Mesenchymal stem cell (in vitro differentiated cells and primary cell): ENCODE measurements at regions not wholly inside any gene's neighbourhood (a gene's known extent, or its start where the extent isn't known, plus 50 kb on each side); places are given as distances from the start of the nearest gene placed in this dataset.
"Not testable (repeated sequence)": the region's sequence is repeated elsewhere in the genome, so short reads cannot be mapped to it uniquely, and the experiment has no call there.

Source experiments
- DNase-seq: peaks from one replicate; pipeline ENCODE4 v3.0.0-alpha.2; 2013
- H2AFZ ChIP-seq: one replicate; pipeline ENCODE4 v1.6.1; 2013; ENCODE audit warnings: low read depth, mild to moderate bottlenecking, control low read depth, inconsistent platforms, low read length, moderate library complexity
- H2AK5ac ChIP-seq: 2 replicates; pipeline ENCODE4 v1.6.1; 2013; ENCODE audit warnings: low read length, moderate library complexity, mild to moderate bottlenecking, inconsistent platforms; ENCODE audit not compliant: severe bottlenecking
- H2BK120ac ChIP-seq: one replicate; pipeline ENCODE4 v1.6.1; 2013; ENCODE audit warnings: low read depth, mild to moderate bottlenecking, inconsistent platforms, low read length, moderate library complexity
- H2BK12ac ChIP-seq, 2 experiments: one replicate each; pipeline ENCODE4 v1.6.1; 2013; ENCODE audit warnings: inconsistent platforms in 2 of 2, low read length in 2 of 2, mild to moderate bottlenecking in 2 of 2, moderate library complexity in 2 of 2, control low read depth in 1 of 2
- H2BK15ac ChIP-seq: one replicate; pipeline ENCODE4 v1.6.1; 2013; ENCODE audit warnings: mild to moderate bottlenecking, low read depth, inconsistent platforms; ENCODE audit not compliant: poor library complexity, severe bottlenecking
- H2BK5ac ChIP-seq: 2 replicates; pipeline ENCODE4 v1.6.1; 2013; ENCODE audit warnings: low read depth, mild to moderate bottlenecking, low read length, control low read depth, inconsistent platforms; ENCODE audit not compliant: poor library complexity, severe bottlenecking
- H3K14ac ChIP-seq, 2 experiments: one replicate each; pipeline ENCODE4 v1.6.1; 2013; ENCODE audit warnings: inconsistent platforms in 2 of 2, low read length in 2 of 2, control low read depth in 1 of 2, mild to moderate bottlenecking in 1 of 2, moderate library complexity in 1 of 2
- H3K18ac ChIP-seq, 2 experiments: one replicate each; pipeline ENCODE4 v1.6.1; 2013; ENCODE audit warnings: inconsistent platforms in 2 of 2, low read length in 2 of 2, control low read depth in 1 of 2, low read depth in 1 of 2, mild to moderate bottlenecking in 1 of 2
- H3K23ac ChIP-seq, 2 experiments: one replicate each; pipeline ENCODE4 v1.6.1; 2013; ENCODE audit warnings: inconsistent platforms in 2 of 2, low read length in 2 of 2, mild to moderate bottlenecking in 2 of 2, moderate library complexity in 2 of 2, control low read depth in 1 of 2
- H3K27ac ChIP-seq: 2 replicates; pipeline ENCODE4 v1.5.1; 2013; ENCODE audit warnings: mild to moderate bottlenecking, moderate library complexity, low read length, control low read depth, inconsistent platforms; ENCODE audit not compliant: poor library complexity, severe bottlenecking
- H3K27me3 ChIP-seq, 2 experiments: 2 replicates each; pipeline versions ENCODE4 v1.6.1 to v1.7.0; 2013; ENCODE audit warnings: low read length in 2 of 2, mild to moderate bottlenecking in 2 of 2, moderate library complexity in 2 of 2, control low read depth in 1 of 2, inconsistent platforms in 1 of 2; ENCODE audit not compliant: control insufficient read depth in 1 of 2, insufficient read depth in 1 of 2
- H3K36me3 ChIP-seq, 2 experiments: 2 replicates each; pipeline versions ENCODE4 v1.6.1 to v1.7.0; 2013; ENCODE audit warnings: low read length in 2 of 2, control low read depth in 1 of 2, inconsistent platforms in 1 of 2, low read depth in 1 of 2, mild to moderate bottlenecking in 1 of 2; ENCODE audit not compliant: insufficient read depth in 2 of 2, control insufficient read depth in 1 of 2
- H3K4ac ChIP-seq, 2 experiments: one replicate each; pipeline ENCODE4 v1.6.1; 2013; ENCODE audit warnings: inconsistent platforms in 2 of 2, low read length in 2 of 2, mild to moderate bottlenecking in 2 of 2, moderate library complexity in 2 of 2, control low read depth in 1 of 2, low read depth in 1 of 2
- H3K4me1 ChIP-seq: 2 replicates; pipeline ENCODE4 v1.6.1; 2013; ENCODE audit warnings: low read depth, low read length, control low read depth; ENCODE audit not compliant: control insufficient read depth, insufficient read depth
- H3K4me2 ChIP-seq: 2 replicates; pipeline ENCODE4 v1.6.1; 2013; ENCODE audit warnings: low read length, mild to moderate bottlenecking, inconsistent platforms; ENCODE audit not compliant: poor library complexity, severe bottlenecking
- H3K4me3 ChIP-seq, 2 experiments: 2 replicates each; pipeline versions ENCODE4 v1.5.1 to v1.7.0; 2013; ENCODE audit warnings: low read length in 2 of 2, mild to moderate bottlenecking in 2 of 2, control low read depth in 1 of 2, low read depth in 1 of 2; ENCODE audit not compliant: insufficient read depth in 1 of 2
- H3K79me1 ChIP-seq: replicated peaks from 2 replicates; pipeline ENCODE4 v1.6.1; 2013; ENCODE audit warnings: mild to moderate bottlenecking, control low read depth, low read length, inconsistent platforms; ENCODE audit not compliant: poor library complexity, severe bottlenecking
- H3K9ac ChIP-seq: 2 replicates; pipeline ENCODE4 v1.7.0; 2013; ENCODE audit warnings: mild to moderate bottlenecking, low read length, moderate library complexity
- H3K9me3 ChIP-seq: 2 replicates; pipeline ENCODE4 v1.7.0; 2013; ENCODE audit warnings: mild to moderate bottlenecking, low read length; ENCODE audit not compliant: control insufficient read depth
- H4K8ac ChIP-seq: one replicate; pipeline ENCODE4 v1.6.1; 2013; ENCODE audit warnings: inconsistent platforms, mild to moderate bottlenecking, low read length, moderate library complexity
- H4K91ac ChIP-seq: one replicate; pipeline ENCODE4 v1.6.1; 2013; ENCODE audit warnings: mild to moderate bottlenecking, low read length, inconsistent platforms
- WGBS: methylation state at CpG from one replicate; pipeline ENCODE4 v1.1.7; 2013; ENCODE audit warnings: mixed read lengths; 5-methylcytosine and 5-hydroxymethylcytosine counted together

GRCh38 chrX:137797926-137798325 lies 232.0 kb downstream of the ZIC3 start:
- not testable (repeated sequence) for H2AK5ac ChIP-seq, H3K9ac ChIP-seq, H2BK5ac ChIP-seq, H4K8ac ChIP-seq, DNase-seq, H2BK120ac ChIP-seq, H3K9me3 ChIP-seq, H3K14ac ChIP-seq, H3K27ac ChIP-seq, H2BK12ac ChIP-seq, H2AFZ ChIP-seq, H4K91ac ChIP-seq, H3K4ac ChIP-seq, H3K4me1 ChIP-seq, H3K79me1 ChIP-seq, H3K18ac ChIP-seq, H3K4me2 ChIP-seq, H3K36me3 ChIP-seq, H3K27me3 ChIP-seq, H3K4me3 ChIP-seq, H2BK15ac ChIP-seq, H3K23ac ChIP-seq
- WGBS, result no CpG with 5 or more reads among the region's 3 CpGs

- no peak overlapping the region for H3K9ac ChIP-seq
- H3K4ac ChIP-seq, result no peak overlapping the region
- no peak overlapping the region for H2BK120ac ChIP-seq
- no peaks in the 10 kb centered on the region for H3K36me3 ChIP-seq
- no peak overlapping the region for H4K91ac ChIP-seq
- no peaks in the 10 kb centered on the region for H3K4me1 ChIP-seq
- no peak overlapping the region for H2BK5ac ChIP-seq
- H2BK15ac ChIP-seq, result no peak overlapping the region
- H3K9me3 ChIP-seq, result peaks cover 17% of the 10 kb centered on the region
- H3K23ac ChIP-seq, result no peak overlapping the region
- H3K4me2 ChIP-seq, result no peak overlapping the region
- H2AK5ac ChIP-seq, result no peak overlapping the region
- no peak overlapping the region for H3K27ac ChIP-seq
- no peak for DNase-seq
- H3K27me3 ChIP-seq, result no peaks in the 10 kb centered on the region
- H3K14ac ChIP-seq, result no peak overlapping the region
- no peak overlapping the region for H2BK12ac ChIP-seq
- H4K8ac ChIP-seq, result no peak overlapping the region
- no peak overlapping the region for H3K4me3 ChIP-seq
- no peak overlapping the region for H2AFZ ChIP-seq
- no peak overlapping the region for H3K18ac ChIP-seq
- no peaks in the 10 kb centered on the region for H3K79me1 ChIP-seq
- WGBS, result no CpG with 5 or more reads among the region's 1 CpG
These were observed 257.3 kb downstream of the ZIC3 start for GRCh38 chrX:137823257-137823656.

DNA sequence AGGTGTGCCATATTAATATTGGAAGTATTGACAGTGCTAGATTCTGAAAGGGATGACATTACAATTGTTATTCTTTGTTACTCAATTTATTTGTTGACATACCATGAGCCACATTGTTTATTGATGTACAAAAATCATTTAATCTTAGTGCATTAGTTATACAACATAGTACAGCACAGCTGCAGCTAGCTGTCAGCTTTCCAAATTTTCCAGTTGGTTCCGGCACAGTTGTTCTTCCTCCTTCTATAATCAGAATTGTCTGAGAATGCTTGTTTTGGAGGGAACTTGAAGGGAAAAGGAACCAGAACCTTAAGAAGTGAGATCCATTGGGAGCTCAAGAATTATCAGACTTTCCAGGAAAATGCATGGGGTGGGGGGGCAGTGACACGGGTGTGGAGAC lies 281.4 kb downstream of the ZIC3 start:
- no peak overlapping the region for H2BK120ac ChIP-seq

GRCh38 chrX:137848266-137848905 lies 282.5 kb downstream of the ZIC3 start:
- Histone ChIP-seq H3K27me3 (no peaks in the 10 kb centered on the region), H2BK15ac (no peak overlapping the region), H3K18ac (no peak overlapping the region), H2AK5ac (no peak overlapping the region), H3K4me2 (no peak overlapping the region), H2BK5ac (no peak overlapping the region), H3K4ac (no peak overlapping the region), H3K4me1 (no peaks in the 10 kb centered on the region), H3K36me3 (no peaks in the 10 kb centered on the region), H3K79me1 (no peaks in the 10 kb centered on the region), H3K9ac (no peak overlapping the region), H4K91ac (no peak overlapping the region), H2BK12ac (no peak overlapping the region), H3K9me3 (peaks cover 3% of the 10 kb centered on the region), H3K23ac (no peak overlapping the region), H2BK120ac (no peak overlapping the region), H4K8ac (no peak overlapping the region), H2AFZ (no peak overlapping the region), H3K4me3 (no peak overlapping the region), H3K27ac (no peak overlapping the region), H3K14ac (no peak overlapping the region)
- WGBS, result 40% methylated on average over 6 of the region's 11 CpGs
- DNase-seq, result no peak

More for the DNA sequence above, 281.4 kb downstream of the ZIC3 start:
- no peak for DNase-seq
- no peak overlapping the region for H4K91ac ChIP-seq
- no peak overlapping the region for H2AFZ ChIP-seq
- H3K14ac ChIP-seq, result no peak overlapping the region
- H3K36me3 ChIP-seq, result no peaks in the 10 kb centered on the region
- no peaks in the 10 kb centered on the region for H3K4me1 ChIP-seq
- no peak overlapping the region for H3K18ac ChIP-seq
- no peak overlapping the region for H3K4me2 ChIP-seq
- no CpG with 5 or more reads among the region's 2 CpGs for WGBS
- H3K9ac ChIP-seq, result no peak overlapping the region
- no peak overlapping the region for H2BK15ac ChIP-seq
- H3K79me1 ChIP-seq, result no peaks in the 10 kb centered on the region
- no peak overlapping the region for H3K4me3 ChIP-seq
- peaks cover 3% of the 10 kb centered on the region for H3K9me3 ChIP-seq
- H2BK12ac ChIP-seq, result no peak overlapping the region
- H3K27ac ChIP-seq, result no peak overlapping the region
- H3K27me3 ChIP-seq, result no peaks in the 10 kb centered on the region
- no peak overlapping the region for H4K8ac ChIP-seq
- H3K4ac ChIP-seq, result no peak overlapping the region
- no peak overlapping the region for H3K23ac ChIP-seq
- H2AK5ac ChIP-seq, result no peak overlapping the region
- H2BK5ac ChIP-seq, result no peak overlapping the region
